PC-9 (cell line): ENCODE measurements at regions not wholly inside any gene's neighbourhood (a gene's known extent, or its start where the extent isn't known, plus 50 kb on each side); places are given as distances from the start of the nearest gene placed in this dataset.

Experiments used
- EZH2 ChIP-seq: fragments of 200-600 bp; sonication (generic); IDR thresholded peaks from 2 replicates; pipeline ENCODE4 v1.8.0; 2017; ENCODE audit warnings: antibody characterized with exemption, low read depth
- TF ChIP-seq, protein P1 (sequence below): fragments of 200-600 bp; sonication (generic); conservative IDR thresholded peaks from 2 replicates; pipeline ENCODE4 v1.6.1; 2017; ENCODE audit warnings: mixed run types, antibody characterized with exemption, mild to moderate bottlenecking, moderate library complexity

DNA sequence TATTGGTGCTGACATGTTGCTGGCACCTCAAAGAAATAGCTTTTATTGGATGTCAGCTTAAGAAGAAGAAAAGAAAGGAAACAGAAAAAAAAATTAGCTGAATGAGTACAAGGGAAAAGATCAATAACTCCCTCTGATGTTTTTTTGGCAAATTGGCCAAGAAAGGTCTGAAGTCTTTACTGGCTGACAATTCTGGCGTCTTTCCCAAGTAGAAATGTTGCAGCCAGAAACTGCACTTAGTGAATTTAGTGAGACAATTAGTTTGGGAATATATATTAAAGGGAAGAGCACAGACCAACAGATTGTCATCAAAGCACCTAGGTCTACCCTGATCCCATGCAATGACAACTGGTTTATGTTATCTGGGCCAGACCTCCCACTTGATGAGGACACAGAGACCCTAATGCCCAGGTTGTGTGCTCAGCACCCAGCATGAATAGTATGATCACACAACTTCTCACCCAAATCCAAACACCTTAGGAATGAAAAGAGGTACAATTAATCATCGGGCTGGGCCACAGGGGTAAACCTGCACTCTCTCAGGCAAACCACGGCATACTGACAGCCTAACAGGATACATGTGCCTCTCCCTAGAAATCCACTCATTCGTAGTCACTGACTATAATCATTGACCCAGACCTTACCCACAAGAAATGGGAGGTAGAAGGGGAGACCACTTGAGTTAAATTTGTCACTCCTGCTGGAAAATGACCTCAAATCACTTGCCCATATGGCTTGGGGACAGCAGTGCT lies 612.3 kb upstream of the ARID1B start:
- TF ChIP-seq, protein P1, sequence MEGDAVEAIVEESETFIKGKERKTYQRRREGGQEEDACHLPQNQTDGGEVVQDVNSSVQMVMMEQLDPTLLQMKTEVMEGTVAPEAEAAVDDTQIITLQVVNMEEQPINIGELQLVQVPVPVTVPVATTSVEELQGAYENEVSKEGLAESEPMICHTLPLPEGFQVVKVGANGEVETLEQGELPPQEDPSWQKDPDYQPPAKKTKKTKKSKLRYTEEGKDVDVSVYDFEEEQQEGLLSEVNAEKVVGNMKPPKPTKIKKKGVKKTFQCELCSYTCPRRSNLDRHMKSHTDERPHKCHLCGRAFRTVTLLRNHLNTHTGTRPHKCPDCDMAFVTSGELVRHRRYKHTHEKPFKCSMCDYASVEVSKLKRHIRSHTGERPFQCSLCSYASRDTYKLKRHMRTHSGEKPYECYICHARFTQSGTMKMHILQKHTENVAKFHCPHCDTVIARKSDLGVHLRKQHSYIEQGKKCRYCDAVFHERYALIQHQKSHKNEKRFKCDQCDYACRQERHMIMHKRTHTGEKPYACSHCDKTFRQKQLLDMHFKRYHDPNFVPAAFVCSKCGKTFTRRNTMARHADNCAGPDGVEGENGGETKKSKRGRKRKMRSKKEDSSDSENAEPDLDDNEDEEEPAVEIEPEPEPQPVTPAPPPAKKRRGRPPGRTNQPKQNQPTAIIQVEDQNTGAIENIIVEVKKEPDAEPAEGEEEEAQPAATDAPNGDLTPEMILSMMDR: no peak
- no peak for TF ChIP-seq EZH2
